Activated CD4-positive, alpha-beta memory T cell treated with anti-CD3 and anti-CD28 coated beads for 36 hours (primary cell): ENCODE measurements at regions not wholly inside any gene's neighbourhood (a gene's known extent, or its start where the extent isn't known, plus 50 kb on each side); places are given as distances from the start of the nearest gene placed in this dataset.

Source experiments
- CTCF ChIA-PET: fragments of 350-600 bp; sonication (Branson Sonifier 250); formaldehyde crosslinking; loops from one replicate; lab custom pipeline; 2021; ENCODE audit warnings: antibody characterized with exemption, inconsistent platforms; lab: Charles Lee
- POLR2A ChIA-PET: fragments of 350-600 bp; sonication (Branson Sonifier 250); formaldehyde crosslinking; loops from one replicate; lab custom pipeline; 2021; ENCODE audit warnings: antibody characterized with exemption; lab: Charles Lee
- DNase-seq: peaks from one replicate; pipeline ENCODE4 v3.0.0-alpha.2; 2020
- H3K27ac Mint-ChIP-seq: one replicate; pipeline ENCODE4 v1.8.0; 2021; ENCODE audit warnings: mixed read lengths
- H3K27me3 Mint-ChIP-seq: one replicate; pipeline ENCODE4 v1.8.0; 2021; ENCODE audit warnings: mixed read lengths
- H3K36me3 Mint-ChIP-seq: one replicate; pipeline ENCODE4 v1.8.0; 2021; ENCODE audit warnings: mixed read lengths
- H3K4me1 Mint-ChIP-seq: one replicate; pipeline ENCODE4 v1.8.0; 2021; ENCODE audit warnings: low read depth, mixed read lengths
- H3K4me3 Mint-ChIP-seq: one replicate; pipeline ENCODE4 v1.8.0; 2021; ENCODE audit warnings: mild to moderate bottlenecking, mixed read lengths
- H3K9me3 Mint-ChIP-seq: one replicate; pipeline ENCODE4 v1.8.0; 2021; ENCODE audit warnings: mixed read lengths
- intact Hi-C: fragments of 100-400 bp; cut with micrococcal nuclease; formaldehyde crosslinking; loops from one replicate; pipeline ENCODE4 v1.15.1; 2023

GRCh38 chrX:5753291-5753690, 475.4 kb downstream of the NLGN4X start:
- Mint-ChIP-seq H3K4me1 (no peaks in the 10 kb centered on the region), H3K36me3 (no peaks in the 10 kb centered on the region), H3K9me3 (peaks cover 2% of the 10 kb centered on the region), H3K4me3 (no peak overlapping the region), H3K27me3 (no peaks in the 10 kb centered on the region), H3K27ac (no peak overlapping the region)
- intact Hi-C loops = no loop called here
- POLR2A ChIA-PET = no interaction called here
- CTCF ChIA-PET = no interaction called here
- no peak for DNase-seq

- H3K36me3 Mint-ChIP-seq = no peaks in the 10 kb centered on the region
- intact Hi-C loops = no loop called here
- no peaks in the 10 kb centered on the region for H3K27me3 Mint-ChIP-seq
- peaks cover 2% of the 10 kb centered on the region for H3K9me3 Mint-ChIP-seq
- POLR2A ChIA-PET = no interaction called here
- CTCF ChIA-PET = no interaction called here
- H3K4me1 Mint-ChIP-seq = no peaks in the 10 kb centered on the region
- DNase-seq = no peak
- H3K27ac Mint-ChIP-seq = no peak overlapping the region
- H3K4me3 Mint-ChIP-seq = no peak overlapping the region
Observed at GRCh38 chrX:5752831-5753230, 475.8 kb downstream of the NLGN4X start.

GRCh38 chrX:5748586-5749150, 480.0 kb downstream of the NLGN4X start:
- Mint-ChIP-seq H3K4me1 (no peaks in the 10 kb centered on the region), H3K4me3 (no peak overlapping the region), H3K36me3 (no peaks in the 10 kb centered on the region), H3K9me3 (no peaks in the 10 kb centered on the region), H3K27me3 (no peaks in the 10 kb centered on the region), H3K27ac (no peak overlapping the region)
- POLR2A ChIA-PET = no interaction called here
- intact Hi-C loops = no loop called here
- CTCF ChIA-PET = no interaction called here
- DNase-seq = no peak

GRCh38 chrX:5746231-5746630, 482.4 kb downstream of the NLGN4X start:
- intact Hi-C loops = no loop called here
- ChIA-PET CTCF (no interaction called here), POLR2A (no interaction called here)
- no peaks in the 10 kb centered on the region for H3K4me1 Mint-ChIP-seq
- no peak for DNase-seq
- no peaks in the 10 kb centered on the region for H3K27me3 Mint-ChIP-seq
- no peak overlapping the region for H3K27ac Mint-ChIP-seq
- H3K36me3 Mint-ChIP-seq = no peaks in the 10 kb centered on the region
- no peak overlapping the region for H3K4me3 Mint-ChIP-seq
- no peaks in the 10 kb centered on the region for H3K9me3 Mint-ChIP-seq

GRCh38 chrX:5733501-5733900, 495.2 kb downstream of the NLGN4X start:
- H3K27ac Mint-ChIP-seq = no peak overlapping the region
- CTCF ChIA-PET = no interaction called here
- H3K27me3 Mint-ChIP-seq = no peaks in the 10 kb centered on the region
- DNase-seq = no peak
- POLR2A ChIA-PET = no interaction called here
- no peaks in the 10 kb centered on the region for H3K4me1 Mint-ChIP-seq
- no peak overlapping the region for H3K4me3 Mint-ChIP-seq
- no peaks in the 10 kb centered on the region for H3K36me3 Mint-ChIP-seq
- no peaks in the 10 kb centered on the region for H3K9me3 Mint-ChIP-seq
- intact Hi-C loops = no loop called here

- H3K9me3 Mint-ChIP-seq = no peaks in the 10 kb centered on the region
- no peak overlapping the region for H3K27ac Mint-ChIP-seq
- no peak overlapping the region for H3K4me3 Mint-ChIP-seq
- H3K27me3 Mint-ChIP-seq = no peaks in the 10 kb centered on the region
- ChIA-PET CTCF (interaction anchor here (0.7 kb wide), 1 partner anchor 1183 kb away, joined by 3 read pairs; no protein-coding TSS in a partner anchor), POLR2A (no interaction called here)
- DNase-seq = no peak
- no peaks in the 10 kb centered on the region for H3K36me3 Mint-ChIP-seq
- no peaks in the 10 kb centered on the region for H3K4me1 Mint-ChIP-seq
- intact Hi-C loops = no loop called here
Observed at GRCh38 chrX:5730556-5730955, 498.1 kb downstream of the NLGN4X start.

GRCh38 chrX:5726224-5726623, 502.4 kb downstream of the NLGN4X start:
- Mint-ChIP-seq H3K9me3 (no peaks in the 10 kb centered on the region), H3K27ac (no peak overlapping the region), H3K36me3 (no peaks in the 10 kb centered on the region), H3K27me3 (no peaks in the 10 kb centered on the region), H3K4me1 (no peaks in the 10 kb centered on the region), H3K4me3 (no peak overlapping the region)
- intact Hi-C loops = no loop called here
- no peak for DNase-seq
- CTCF ChIA-PET = no interaction called here
- POLR2A ChIA-PET = no interaction called here

GRCh38 chrX:5724123-5724522, 504.5 kb downstream of the NLGN4X start:
- DNase-seq = no peak
- ChIA-PET CTCF (no interaction called here), POLR2A (no interaction called here)
- Mint-ChIP-seq H3K27ac (no peak overlapping the region), H3K9me3 (peaks cover 6% of the 10 kb centered on the region), H3K4me1 (no peaks in the 10 kb centered on the region), H3K27me3 (no peaks in the 10 kb centered on the region), H3K4me3 (no peak overlapping the region), H3K36me3 (no peaks in the 10 kb centered on the region)
- intact Hi-C loops = no loop called here

GRCh38 chrX:5718651-5719050, 510.0 kb downstream of the NLGN4X start:
- no peaks in the 10 kb centered on the region for H3K36me3 Mint-ChIP-seq
- DNase-seq = no peak
- CTCF ChIA-PET = no interaction called here

GRCh38 chrX:5716666-5717065, 512.0 kb downstream of the NLGN4X start:
- ChIA-PET POLR2A (no interaction called here), CTCF (no interaction called here)
- Mint-ChIP-seq H3K4me1 (no peaks in the 10 kb centered on the region), H3K27me3 (no peaks in the 10 kb centered on the region), H3K27ac (no peak overlapping the region), H3K9me3 (peaks cover 17% of the 10 kb centered on the region), H3K4me3 (no peak overlapping the region), H3K36me3 (no peaks in the 10 kb centered on the region)
- intact Hi-C loops = no loop called here
- DNase-seq = no peak

More at GRCh38 chrX:5718651-5719050, 510.0 kb downstream of the NLGN4X start:
- Mint-ChIP-seq H3K27me3 (no peaks in the 10 kb centered on the region), H3K4me3 (no peak overlapping the region), H3K27ac (no peak overlapping the region), H3K9me3 (peaks cover 17% of the 10 kb centered on the region), H3K4me1 (no peaks in the 10 kb centered on the region)
- intact Hi-C loops = no loop called here
- POLR2A ChIA-PET = no interaction called here

- Mint-ChIP-seq H3K4me1 (no peaks in the 10 kb centered on the region), H3K27me3 (no peaks in the 10 kb centered on the region), H3K4me3 (no peak overlapping the region), H3K9me3 (no peaks in the 10 kb centered on the region), H3K36me3 (no peaks in the 10 kb centered on the region), H3K27ac (no peak overlapping the region)
- POLR2A ChIA-PET = no interaction called here
- no peak for DNase-seq
- CTCF ChIA-PET = no interaction called here
- intact Hi-C loops = no loop called here
Observed at GRCh38 chrX:5708251-5708650, 520.4 kb downstream of the NLGN4X start.

- no peak overlapping the region for H3K27ac Mint-ChIP-seq
- H3K4me3 Mint-ChIP-seq = no peak overlapping the region
- H3K27me3 Mint-ChIP-seq = no peaks in the 10 kb centered on the region
- H3K9me3 Mint-ChIP-seq = no peaks in the 10 kb centered on the region
- ChIA-PET POLR2A (no interaction called here), CTCF (no interaction called here)
- H3K36me3 Mint-ChIP-seq = no peaks in the 10 kb centered on the region
- intact Hi-C loops = no loop called here
- no peaks in the 10 kb centered on the region for H3K4me1 Mint-ChIP-seq
- no peak for DNase-seq
Observed at GRCh38 chrX:5702890-5703289, 525.8 kb downstream of the NLGN4X start.

- ChIA-PET CTCF (no interaction called here), POLR2A (no interaction called here)
- Mint-ChIP-seq H3K27ac (no peak overlapping the region), H3K27me3 (no peaks in the 10 kb centered on the region), H3K9me3 (no peaks in the 10 kb centered on the region), H3K4me1 (no peaks in the 10 kb centered on the region), H3K36me3 (no peaks in the 10 kb centered on the region), H3K4me3 (no peak overlapping the region)
- intact Hi-C loops = no loop called here
- DNase-seq = no peak
Observed at GRCh38 chrX:5695971-5696370, 532.7 kb downstream of the NLGN4X start.
